ENCODE measurements at regions not wholly inside any gene's neighbourhood (a gene's known extent, or its start where the extent isn't known, plus 50 kb on each side); places are given as distances from the start of the nearest gene placed in this dataset.

DNA sequence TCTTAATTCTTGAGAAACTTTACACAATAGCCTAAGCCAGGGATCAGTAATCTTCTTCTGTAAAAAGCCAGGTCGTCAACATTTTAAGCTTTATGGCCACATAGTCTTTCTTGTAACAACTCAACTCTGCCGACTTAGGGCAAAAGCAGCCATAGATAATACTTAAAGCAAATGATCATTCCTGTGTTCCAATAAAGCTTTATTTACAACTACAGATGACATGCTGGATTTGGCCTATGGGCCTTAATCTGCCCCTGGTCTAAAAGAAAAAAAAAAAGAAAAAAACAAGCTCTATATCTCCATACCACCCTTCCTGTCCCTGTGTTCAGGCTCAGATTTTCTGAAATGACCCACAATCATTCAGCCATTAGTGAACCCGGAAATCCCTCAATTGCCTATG, 220.3 kb downstream of the ENC1 start:
- no peak for TF ChIP-seq CTCF (conservative IDR thresholded peaks at IDR 0.05; ENCODE audit: low read length)
- TF ChIP-seq EZH2phosphoT487 (IDR thresholded peaks at IDR 0.05; ENCODE audit: borderline replicate concordance), result no peak

All from Loucy (cell line).